ENCODE measurements at regions not wholly inside any gene's neighbourhood (a gene's known extent, or its start where the extent isn't known, plus 50 kb on each side); places are given as distances from the start of the nearest gene placed in this dataset.

GRCh38 chr9:103928442-103928841 lies 165.7 kb upstream of the SMC2 start:
- POLR2A ChIA-PET: no interaction called here

More at GRCh38 chr9:103928442-103928841, 165.7 kb upstream of the SMC2 start:
- CTCF ChIA-PET (ENCODE audit: low intra/inter-chr PET ratio): no interaction called here
- TF ChIP-seq NFATC3 (IDR thresholded peaks at IDR 0.05): no peak
- TF ChIP-seq U2AF2 (optimal IDR thresholded peaks at IDR 0.05; ENCODE audit: low read depth, low read length): no peak
- no peak for TF ChIP-seq HCFC1 (IDR thresholded peaks at IDR 0.05; ENCODE audit: low read depth, low read length)
- TF ChIP-seq HDAC6 (IDR thresholded peaks at IDR 0.05; ENCODE audit: low read depth, low read length): no peak
- no peak for TF ChIP-seq MIER1 (IDR thresholded peaks at IDR 0.05; ENCODE audit: low read depth)
- no peak for TF ChIP-seq ZNF695 (CRISPR knock-in tag; IDR thresholded peaks at IDR 0.05)
- TF ChIP-seq RNF219 (CRISPR knock-in tag; IDR thresholded peaks at IDR 0.05): no peak
- no peak for TF ChIP-seq HES1 (IDR thresholded peaks at IDR 0.05; ENCODE audit: low read depth)
- TF ChIP-seq DNMT1 (IDR thresholded peaks at IDR 0.05): no peak
- no peak for TF ChIP-seq ETS2 (tag; IDR thresholded peaks at IDR 0.05; ENCODE audit: borderline replicate concordance, poor library complexity, severe bottlenecking)
- no peak for TF ChIP-seq NBN (IDR thresholded peaks at IDR 0.05; ENCODE audit: low read depth)
- no peak for TF ChIP-seq DIDO1 (tag; IDR thresholded peaks at IDR 0.05; ENCODE audit: low read depth)
- TF ChIP-seq NONO (IDR thresholded peaks at IDR 0.05; ENCODE audit: low read depth in 2 of 2, low read length in 1 of 2): no peak
- TF ChIP-seq ZNF778 (CRISPR knock-in tag; IDR thresholded peaks at IDR 0.05): no peak
- intact Hi-C loops (cut with micrococcal nuclease): no loop called here
- no peaks in the 10 kb centered on the region for H3K79me2 ChIP-seq (ENCODE audit: control insufficient read depth, insufficient read depth, low read length)
- H2AFZ ChIP-seq (ENCODE audit: low read depth, low read length): no peak overlapping the region
- in situ Hi-C loops (cut with MboI): no loop called here
- no peaks in the 10 kb centered on the region for H3K36me3 ChIP-seq (ENCODE audit: control insufficient read depth, insufficient read depth, low read length)
- H3K27me3 ChIP-seq (ENCODE audit: control insufficient read depth in 2 of 2, insufficient read depth in 2 of 2, low read length in 2 of 2): no peaks in the 10 kb centered on the region
- no peak for DNase-seq (ENCODE audit: extremely low read depth in 1 of 4, low spot score in 3 of 4)
- no peaks in the 10 kb centered on the region for H3K9me1 ChIP-seq (ENCODE audit: control insufficient read depth, insufficient read depth, low read length)
- no peaks in the 10 kb centered on the region for H3K4me1 ChIP-seq (replicated peaks in 1 of 2; ENCODE audit: control insufficient read depth in 2 of 2, insufficient read depth in 2 of 2, low read length in 2 of 2)
- no peaks in the 10 kb centered on the region for H3K9me3 ChIP-seq (replicated peaks; ENCODE audit: control insufficient read depth, insufficient read depth, low read depth, low read length)
- no peak overlapping the region for H3K4me3 ChIP-seq
- H3K9ac ChIP-seq (ENCODE audit: insufficient read depth in 1 of 2, low read depth in 2 of 2, low read length in 2 of 2): no peak overlapping the region
- H4K20me1 ChIP-seq (replicated peaks; ENCODE audit: control insufficient read depth, insufficient read depth, low read length): no peaks in the 10 kb centered on the region
- no peak for FAIRE-seq
- no TSS peak for BruUV-seq (replicated peaks)
- ATAC-seq: no peak
- no peak overlapping the region for H3K27ac ChIP-seq (ENCODE audit: extremely low read depth, low read depth, low read length)
- WGBS (ENCODE audit: insufficient coverage, low coverage, missing lambda C conversion rate): 0% methylated on average over 3 of the region's 3 CpGs
- H3K4me2 ChIP-seq (ENCODE audit: insufficient read depth, low read length): no peak overlapping the region
